ENCODE measurements at regions not wholly inside any gene's neighbourhood (a gene's known extent, or its start where the extent isn't known, plus 50 kb on each side); places are given as distances from the start of the nearest gene placed in this dataset.
"Not testable (repeated sequence)": the region's sequence is repeated elsewhere in the genome, so short reads cannot be mapped to it uniquely, and the experiment has no call there.

DNA sequence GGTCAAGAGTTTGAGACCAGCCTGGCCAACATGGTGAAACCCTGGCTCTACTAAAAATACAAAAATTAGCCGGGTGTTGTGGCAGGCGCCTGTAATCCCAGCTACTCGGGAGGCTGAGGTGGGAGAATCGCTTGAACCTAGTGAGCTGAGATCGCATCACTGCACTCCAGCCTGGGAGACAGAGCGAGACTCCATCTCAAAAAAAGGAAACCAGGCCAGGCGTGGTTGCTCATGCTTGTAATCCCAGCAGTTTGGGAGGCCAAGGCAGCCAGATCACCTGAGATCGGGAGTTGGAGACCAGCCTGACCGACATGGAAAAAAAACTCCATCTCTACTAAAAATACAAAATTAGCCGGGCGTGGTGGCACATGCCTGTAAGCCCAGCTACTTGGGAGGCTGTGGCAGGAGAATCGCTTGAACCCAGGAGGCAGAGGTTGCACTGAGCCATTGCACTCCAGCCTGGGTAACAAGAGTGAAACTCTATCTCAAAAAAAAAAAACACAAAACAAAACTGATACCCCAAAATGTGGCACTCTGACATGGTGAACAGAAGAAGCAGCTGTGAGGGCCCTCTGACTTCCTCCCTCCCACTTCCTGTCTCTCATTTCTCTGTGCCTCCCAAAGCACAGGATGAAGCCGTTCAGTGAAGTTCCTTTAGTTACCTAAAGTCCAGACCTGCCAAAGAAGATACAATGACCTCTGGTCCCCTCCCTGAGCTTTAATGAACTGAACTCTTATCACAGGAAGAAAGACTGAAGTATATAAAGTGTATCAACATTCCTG is 93.2 kb upstream of the GRIN2A start:
- DNase-seq: not testable (repeated sequence)

DNA sequence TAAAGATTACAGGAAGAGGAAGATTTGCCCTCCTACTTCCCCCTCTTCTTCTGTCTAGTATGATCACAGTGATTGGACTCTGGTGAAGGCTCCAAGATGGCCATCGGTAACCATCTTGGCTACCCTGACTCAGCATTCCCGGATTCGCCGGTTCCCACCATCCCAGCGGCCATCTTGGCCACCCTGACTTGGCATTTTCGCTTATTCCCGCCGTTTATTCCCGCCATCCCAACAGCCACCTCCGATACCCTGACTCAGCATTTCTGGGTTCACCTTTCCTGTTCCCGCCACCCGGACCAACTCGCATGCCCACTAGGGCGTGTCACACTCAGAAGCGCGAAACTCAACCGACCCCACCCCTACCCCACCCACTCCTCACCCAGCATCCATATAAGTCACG is 95.4 kb upstream of the GRIN2A start:
- no peak for DNase-seq

DNA sequence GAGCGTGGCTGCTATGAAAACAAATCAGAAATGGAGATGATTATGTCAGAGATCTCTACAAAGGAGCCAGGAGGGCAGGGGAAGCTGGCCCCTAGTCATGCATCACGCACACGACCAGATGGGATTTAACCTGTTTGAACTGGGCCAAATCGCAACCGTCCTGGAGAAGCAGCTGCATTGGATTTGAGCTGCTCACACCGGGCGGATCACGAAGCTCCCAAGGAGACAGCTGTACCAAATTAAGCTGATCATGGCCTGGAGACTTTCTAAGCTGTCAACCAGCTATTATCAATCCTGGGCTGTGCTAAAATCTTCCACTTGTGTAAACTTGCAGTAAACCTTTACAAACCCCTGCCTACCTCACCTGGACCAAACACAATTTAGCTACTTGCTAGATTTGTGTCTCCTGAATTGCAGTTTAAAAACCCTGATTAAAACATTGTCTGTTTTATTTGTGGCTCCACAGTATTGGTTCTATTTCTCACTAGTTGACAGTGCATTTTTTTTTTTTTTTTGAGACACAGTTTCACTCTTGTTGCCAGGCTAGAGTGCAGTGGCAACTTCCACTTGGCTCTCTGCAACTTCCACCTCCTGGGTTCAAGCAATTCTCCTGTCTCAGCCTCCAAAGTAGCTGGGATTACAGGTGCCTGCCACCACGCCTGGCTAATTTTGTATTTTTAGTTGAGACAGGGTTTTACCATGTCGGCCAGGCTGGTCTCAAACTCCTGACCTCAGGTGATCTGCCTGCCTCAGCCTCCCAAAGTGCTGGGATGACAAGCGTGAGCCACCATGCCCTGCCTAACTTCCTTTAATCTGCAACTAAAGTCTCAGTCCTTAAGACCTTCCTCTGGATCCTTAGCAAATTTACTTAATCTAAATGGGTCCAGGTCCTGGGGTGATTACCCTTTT is 98.3 kb upstream of the GRIN2A start:
- no peak for DNase-seq

DNA sequence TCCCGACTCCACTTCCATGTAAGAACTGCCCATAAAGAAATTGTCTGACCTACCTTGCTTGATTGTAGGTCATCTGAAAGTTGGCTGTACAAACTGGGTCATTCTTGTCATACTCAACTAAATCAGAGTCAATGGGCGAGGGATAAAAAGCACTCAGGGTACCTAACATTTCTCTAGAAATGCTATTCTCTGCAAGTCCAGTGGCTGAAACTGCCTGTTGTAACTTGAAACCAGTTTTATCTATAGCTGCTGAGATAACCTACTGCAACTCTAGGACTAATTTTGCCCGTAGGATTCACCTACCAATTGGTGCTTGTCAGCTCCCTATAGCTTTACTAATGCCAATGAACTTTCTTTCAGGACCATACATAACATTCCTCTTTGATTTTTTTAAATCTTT is 100.1 kb upstream of the GRIN2A start:
- no peak for DNase-seq

DNA sequence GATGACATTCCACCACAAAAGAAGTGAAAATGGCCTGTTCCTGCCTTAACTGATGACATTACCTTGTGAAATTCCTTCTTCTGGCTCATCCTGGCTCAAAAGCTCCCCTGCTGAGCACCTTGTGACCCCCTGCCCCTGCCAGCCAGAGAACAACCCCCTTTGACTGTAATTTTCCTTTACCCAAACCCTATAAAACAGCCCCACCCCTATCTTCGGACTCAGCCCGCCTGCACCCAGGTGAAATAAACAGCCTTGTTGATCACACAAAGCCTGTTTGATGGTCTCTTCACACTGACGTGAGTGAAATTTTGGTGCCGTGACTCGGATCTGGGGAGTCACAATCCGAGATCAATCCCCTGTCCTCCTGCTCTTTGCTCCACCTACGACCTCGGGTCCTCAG is 101.0 kb upstream of the GRIN2A start:
- DNase-seq: not testable (repeated sequence)

DNA sequence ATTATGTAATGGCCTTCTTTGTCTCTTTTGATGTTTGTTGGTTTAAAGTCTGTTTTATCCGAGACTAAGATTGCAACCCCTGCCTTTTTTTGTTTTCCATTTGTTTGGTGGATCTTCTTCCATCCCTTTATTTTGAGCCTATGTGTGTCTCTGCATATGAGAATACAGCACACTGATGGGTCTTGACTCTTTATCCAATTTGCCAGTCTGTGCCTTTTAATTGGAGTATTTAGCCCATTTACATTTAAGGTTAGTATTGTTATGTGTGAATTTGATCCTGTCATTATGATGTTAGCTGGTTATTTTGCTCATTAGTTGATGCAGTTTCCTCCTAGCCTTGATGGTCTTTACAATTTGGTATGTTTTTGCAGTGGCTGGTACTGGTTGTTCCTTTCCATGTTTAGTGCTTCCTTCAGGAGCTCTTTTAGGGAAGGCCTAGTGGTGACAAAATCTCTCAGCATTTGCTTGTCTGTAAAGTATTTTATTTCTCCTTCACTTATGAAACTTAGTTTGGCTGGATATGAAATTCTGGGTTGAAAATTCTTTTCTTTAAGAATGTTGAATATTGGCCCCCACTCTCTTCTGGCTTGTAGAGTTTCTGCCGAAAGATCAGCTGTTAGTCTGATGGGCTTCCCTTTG is 95.3 kb upstream of the ATF7IP2 start:
- DNase-seq: not testable (repeated sequence)

DNA sequence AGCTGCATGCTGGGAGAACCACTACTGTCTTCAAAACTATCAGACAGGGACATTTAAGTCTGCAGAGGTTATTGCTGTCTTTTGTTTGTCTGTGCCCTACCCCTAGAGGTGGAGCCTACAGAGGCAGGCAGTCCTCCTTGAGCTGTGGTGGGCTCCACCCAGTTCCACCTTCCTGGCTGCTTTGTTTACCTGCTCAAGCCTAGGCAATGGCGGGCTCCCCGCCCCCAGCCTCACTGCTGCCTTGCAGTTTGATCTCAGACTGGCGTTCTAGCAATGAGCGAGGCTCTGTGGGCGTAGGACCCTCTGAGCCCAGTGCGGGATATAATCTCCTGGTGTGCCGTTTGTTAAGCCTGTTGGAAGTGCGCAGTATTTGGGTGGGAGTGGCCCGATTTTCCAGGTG is 93.7 kb upstream of the ATF7IP2 start:
- DNase-seq: not testable (repeated sequence)

DNA sequence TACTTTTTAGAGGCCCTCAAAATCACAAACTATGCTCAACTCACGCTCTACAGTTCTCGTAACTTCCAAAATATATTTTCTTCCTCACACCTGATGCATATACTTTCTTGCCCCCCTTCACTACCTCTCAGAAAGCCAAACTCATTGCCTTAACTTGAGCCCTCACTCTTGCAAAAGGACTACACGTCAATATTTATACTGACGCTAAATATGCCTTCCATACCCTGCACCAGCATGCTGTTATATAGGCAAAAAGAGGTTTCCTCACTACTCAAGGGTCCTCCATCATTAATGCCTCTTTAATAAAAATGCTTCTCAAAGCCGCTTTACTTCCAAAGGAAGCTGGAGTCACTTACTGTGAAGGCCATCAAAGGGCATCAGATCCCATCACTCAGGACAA is 92.9 kb upstream of the ATF7IP2 start:
- not testable (repeated sequence) for DNase-seq

DNA sequence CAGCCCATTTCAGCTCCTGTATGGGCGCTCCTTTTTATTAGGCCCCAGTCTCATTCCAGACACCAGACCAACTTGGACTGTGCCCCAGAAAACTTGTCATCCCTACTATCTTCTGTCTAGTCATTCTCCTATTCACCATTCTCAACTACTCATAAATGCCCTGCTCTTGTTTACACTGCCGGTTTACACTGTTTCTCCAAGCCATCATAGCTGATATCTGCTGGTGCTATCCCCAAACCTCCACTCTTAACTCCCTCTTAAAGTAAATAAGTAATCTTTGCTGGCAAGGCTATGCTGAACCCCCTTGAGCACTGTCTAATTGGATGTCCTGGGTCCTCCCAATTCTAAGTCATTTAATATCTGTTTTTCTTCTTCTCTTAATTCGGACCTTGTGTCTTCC is 91.7 kb upstream of the ATF7IP2 start:
- DNase-seq: not testable (repeated sequence)

DNA sequence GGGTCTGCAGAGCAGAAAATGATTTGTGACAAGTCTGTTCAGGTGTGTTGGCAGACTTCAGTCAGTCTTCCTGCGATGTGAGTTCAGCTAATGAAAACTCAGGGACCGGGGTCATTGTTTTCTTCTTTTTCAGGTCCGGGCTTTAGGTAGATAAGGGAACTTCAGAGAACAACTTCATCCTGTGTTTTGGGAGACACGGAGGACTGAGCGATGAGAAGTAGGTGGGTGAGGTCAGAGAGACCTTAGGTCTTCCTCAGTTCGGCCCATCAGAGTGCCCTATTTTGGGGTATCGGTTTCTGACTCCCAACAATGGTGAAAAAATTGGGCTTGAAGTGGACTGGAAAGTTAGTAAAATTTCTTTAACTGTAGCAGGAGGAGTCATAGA is 88.9 kb upstream of the ATF7IP2 start:
- no peak for DNase-seq

DNA sequence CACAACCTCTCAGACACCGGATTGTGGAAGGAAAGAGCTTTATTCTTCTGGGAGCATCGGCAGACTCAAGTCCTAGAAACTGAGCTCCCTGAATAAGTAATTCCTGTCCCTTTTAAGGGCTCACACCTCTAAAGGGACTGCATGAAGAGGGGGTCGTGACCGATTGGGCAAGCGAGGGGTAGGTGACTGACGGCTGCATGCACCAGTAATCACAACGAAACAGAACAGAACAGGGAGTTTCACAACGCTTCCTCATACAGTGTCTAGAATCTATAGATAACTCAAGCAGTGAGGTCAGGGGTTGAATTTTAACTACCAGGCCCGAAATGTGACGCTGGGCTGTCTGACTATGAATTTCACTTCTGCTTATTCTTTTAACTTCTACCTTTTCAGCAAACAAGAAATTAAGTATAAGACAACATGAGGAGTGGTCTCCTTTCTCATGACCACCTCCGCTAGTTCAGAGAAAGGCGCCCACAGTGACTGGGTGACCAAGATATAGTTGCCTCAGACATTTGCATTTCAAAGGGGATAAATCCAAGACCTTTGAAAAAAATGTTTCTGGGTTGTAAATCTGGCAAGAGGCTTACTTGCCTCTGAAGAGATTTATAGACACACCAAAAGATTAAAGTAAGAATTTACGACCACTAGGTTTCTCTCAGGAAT is 88.4 kb upstream of the ATF7IP2 start:
- DNase-seq: no peak

DNA sequence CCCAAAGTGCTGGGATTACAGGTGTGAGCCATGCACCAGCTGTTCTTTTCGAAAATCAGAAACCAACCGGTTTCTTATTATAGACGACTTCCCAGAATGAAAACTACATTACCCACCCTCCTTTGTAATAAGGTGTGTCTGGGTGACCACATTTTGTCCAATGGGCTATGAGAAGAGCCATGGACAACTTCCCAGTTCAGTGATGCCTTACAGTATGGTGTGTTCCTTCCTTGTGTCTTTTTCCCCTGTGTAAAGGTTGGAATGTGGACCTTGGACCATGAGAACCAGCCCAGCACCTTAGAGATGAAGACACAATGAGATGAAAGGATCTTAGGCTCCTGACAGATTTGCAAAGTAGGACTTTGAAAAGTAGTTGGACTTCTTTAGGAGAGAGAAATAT is 85.0 kb upstream of the ATF7IP2 start:
- no peak for DNase-seq

DNA sequence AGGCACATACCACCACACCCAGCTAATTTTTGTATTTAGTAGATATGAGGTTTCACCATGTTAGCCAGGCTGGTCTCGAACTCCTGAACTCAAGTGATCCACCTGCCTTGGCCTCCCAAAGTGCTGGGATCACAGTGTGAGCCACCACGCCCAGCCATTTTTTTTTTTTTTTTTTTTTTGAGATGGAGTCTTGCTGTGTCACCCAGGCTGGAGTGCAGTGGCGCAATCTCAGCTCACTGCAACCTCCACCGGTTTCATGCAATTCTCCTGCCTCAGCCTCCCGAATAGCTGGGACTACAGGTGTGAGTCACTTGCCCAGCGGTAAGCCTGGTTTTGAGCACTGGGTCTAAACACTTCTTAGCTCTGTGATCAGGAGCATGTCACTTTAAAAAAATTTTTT is 84.3 kb upstream of the ATF7IP2 start:
- not testable (repeated sequence) for DNase-seq

DNA sequence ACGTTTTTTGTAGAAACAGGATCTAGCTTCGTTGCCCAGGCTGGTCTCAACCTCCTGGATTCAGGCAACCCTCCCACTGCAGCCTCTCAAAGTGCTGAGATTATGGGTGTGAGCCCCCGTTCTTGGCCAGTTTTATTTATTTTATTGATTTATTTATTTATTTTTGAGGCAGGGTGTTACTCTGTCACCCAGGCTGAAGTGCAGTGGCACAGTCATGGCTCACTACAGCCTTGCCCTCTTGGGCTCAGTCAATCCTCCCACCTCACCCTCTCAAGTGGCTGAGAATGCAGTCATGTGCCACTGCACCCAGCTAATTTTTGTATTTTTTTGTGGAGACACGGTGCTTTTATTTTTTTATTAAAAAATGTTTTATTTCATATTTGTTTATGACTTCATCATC is 79.9 kb upstream of the ATF7IP2 start:
- DNase-seq: no peak

DNA sequence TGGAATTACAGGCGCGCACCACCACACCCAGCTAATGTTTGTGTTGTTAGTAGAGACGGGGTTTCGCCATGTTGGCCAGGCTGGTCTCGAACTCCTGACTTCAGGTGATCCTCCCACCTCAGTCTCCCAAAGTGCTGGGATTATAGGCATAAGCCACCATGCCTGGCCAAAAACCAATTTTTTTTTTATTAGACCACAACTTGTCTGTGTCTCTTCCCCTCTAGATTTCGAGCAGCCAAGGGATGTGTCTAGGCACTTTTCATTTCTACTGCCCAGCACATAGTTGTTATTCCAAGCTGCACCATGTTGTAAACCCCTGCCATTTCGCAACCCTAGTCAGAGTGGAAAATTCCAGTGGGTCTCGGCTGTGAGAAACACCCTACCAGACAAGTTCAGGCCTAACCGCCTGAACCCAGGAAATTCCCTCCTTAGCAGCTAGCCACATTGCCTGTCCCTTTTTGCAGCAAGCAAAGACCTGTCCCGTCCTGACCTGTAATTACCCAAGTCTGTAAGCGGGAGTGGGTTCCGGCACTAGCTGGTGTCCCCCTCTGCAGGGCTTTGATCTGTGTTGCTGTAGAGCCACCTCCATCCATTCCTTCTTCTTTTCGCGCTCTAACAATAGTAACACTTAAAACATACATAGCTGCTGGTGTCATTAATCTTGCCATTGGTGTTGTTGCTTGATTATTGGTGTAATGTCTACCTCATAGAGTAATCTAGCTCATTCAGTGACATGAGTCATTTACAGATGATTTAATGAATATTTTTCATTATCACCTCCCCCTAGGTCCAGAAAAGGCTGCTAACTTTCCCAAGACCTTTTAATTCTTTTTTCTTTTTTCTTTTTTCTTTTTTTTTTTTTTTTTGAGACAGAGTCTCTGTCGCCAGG is 77.3 kb upstream of the ATF7IP2 start:
- DNase-seq: no peak

DNA sequence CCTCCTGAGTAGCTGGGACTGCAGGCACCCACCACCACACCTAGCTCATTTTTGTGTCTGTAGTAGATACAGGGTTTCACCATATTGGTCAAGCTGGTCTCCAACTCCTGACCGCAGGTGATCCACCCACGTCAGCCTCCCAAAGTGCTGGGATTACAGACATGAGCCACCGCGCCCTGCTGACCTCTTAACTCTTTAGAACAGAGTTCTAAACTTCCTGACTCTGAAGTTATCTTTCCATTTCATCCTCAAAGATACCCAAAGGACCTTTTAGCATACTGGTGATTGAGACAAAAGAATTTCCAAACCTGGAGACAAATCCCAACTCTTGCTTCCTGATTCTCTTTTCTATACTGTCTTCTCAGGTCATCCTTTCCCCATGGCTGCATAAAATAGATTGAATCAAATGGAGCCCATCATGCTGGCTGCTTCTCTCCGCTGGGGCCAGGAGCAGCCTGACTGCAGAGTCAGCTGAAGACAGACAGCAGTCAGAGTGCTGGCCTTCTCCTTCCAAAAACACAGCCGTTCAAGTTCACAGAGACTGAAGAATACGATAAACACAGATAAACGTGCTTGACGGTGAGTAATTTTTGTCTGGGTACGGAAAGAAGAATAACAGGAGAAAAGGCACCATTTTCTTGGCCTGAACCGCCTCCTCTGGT is 76.5 kb upstream of the ATF7IP2 start:
- DNase-seq: no peak

DNA sequence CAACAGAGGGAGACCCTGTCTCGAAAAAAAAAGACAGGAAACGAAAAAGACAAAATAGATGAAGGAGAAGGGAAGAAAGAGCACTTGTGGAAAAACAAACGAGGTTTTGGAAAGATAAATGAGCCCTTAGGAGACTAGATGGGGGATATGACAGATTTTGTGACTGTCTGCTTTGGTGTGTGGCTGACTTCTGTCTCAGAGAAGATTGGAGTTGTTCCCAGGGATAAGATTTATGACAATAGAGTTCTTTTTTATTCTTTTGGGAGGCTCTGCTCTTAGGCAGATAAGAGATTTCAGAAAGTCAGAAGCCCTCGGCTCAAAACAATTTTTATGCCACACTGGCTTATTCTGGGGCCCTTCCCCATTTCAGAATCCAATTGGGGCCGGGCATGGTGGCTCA is 73.9 kb upstream of the ATF7IP2 start:
- no peak for DNase-seq

DNA sequence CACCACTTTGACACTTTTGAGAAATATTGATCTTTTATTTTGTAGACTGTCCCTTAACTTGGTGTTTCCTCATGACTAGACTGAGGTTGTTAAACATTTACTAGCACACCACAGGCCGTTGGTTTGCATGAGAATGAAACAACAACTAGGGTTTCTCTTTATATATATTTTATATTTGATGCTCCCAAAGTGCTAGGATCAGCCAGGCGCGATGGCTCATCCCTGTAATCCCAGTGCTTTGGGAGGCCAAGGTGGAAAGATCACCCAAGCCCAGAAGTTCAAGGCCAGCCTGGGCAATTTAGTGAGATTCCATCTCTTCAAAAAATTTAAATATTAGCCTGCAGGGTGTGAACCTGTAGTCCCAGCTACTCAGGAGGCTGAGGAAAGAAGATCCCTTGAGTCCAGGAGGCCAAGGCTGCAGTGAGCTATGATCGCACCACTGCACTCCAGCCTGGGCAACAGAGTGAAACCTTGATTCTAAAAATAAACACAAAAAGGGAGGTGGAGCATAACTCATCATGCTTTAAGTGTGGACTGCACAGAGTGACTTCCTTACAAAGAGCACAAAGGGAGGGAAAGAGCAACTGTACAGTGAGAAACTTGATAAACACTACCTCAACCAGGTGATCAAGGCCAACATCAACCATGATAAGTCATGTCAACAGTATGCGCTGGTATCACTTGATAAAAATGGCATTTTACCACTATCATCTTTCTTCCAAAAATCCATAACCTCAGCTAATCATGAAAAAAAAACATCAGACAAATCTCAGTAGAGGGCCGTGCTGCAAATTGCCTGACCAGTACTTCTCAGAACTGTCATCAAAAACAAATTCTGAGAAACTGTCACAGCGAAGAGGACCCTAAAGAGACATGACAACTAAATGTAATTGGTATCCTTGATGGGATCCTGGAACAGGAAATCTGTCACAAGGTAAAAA is 72.8 kb upstream of the ATF7IP2 start:
- DNase-seq: no peak

DNA sequence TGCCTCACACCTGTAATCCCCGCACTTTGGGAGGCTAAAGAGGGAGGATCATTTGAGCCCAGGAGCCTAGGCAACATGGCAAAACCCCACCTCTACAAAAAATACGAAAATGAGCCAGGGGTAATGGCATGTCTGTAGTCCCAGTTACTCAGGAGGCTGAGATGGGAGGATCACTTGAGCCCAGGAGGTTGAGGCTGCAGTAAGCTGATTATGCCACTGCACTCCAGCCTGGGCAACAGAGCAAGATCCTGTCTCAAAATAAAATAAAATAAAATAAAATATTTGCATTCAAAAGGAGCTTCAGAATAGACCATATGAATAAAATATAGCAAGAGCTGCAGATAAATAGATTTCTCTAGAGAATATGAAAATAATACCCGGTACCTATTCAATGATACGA is 71.5 kb upstream of the ATF7IP2 start:
- DNase-seq: no peak

DNA sequence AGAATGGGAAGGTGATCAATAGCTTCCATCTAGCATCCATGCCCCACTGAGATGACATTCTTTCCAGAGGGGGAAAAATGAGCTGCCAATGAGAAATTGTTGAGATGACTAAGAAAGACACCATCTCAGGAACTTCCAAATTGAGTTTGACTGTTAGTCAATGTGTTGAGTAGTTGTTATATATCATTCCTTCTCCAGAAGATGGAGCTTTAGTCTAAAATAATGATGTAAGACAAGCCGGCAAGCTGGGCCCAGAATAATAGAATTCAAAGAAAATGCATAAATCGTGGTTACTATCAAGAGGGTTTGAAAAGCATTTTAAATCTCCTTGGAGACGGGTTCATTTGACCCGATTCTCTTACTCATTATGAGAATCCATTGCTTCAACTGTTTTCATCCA is 71.0 kb upstream of the ATF7IP2 start:
- no peak for DNase-seq

Measured in activated T-cell treated with anti-CD3 and anti-CD28 coated beads for 4 hours (primary cell).